GM20000 (cell line): ENCODE measurements at regions not wholly inside any gene's neighbourhood (a gene's known extent, or its start where the extent isn't known, plus 50 kb on each side); places are given as distances from the start of the nearest gene placed in this dataset.

Source experiments
- DNase-seq: peaks from one replicate; pipeline ENCODE4 v3.0.0; 2012; ENCODE audit warnings: low spot score
- CTCF ChIP-seq: IDR thresholded peaks from 2 replicates; pipeline ENCODE4 v1.5.1; 2012; ENCODE audit warnings: mild to moderate bottlenecking, control low read depth; ENCODE audit errors: extremely low read depth, missing control alignments

GRCh38 chr3:152205097-152205593 lies 63.6 kb upstream of the MBNL1 start:
- peak; percentile 46 for DNase-seq
- TF ChIP-seq CTCF = no peak

- TF ChIP-seq CTCF = no peak
- DNase-seq = no peak
Measured at GRCh38 chr3:152206243-152206760, 62.4 kb upstream of the MBNL1 start.

GRCh38 chr3:152208439-152208838 lies 60.3 kb upstream of the MBNL1 start:
- TF ChIP-seq CTCF = no peak

GRCh38 chr3:152209060-152209459 lies 59.7 kb upstream of the MBNL1 start:
- no peak for TF ChIP-seq CTCF

More at GRCh38 chr3:152208439-152208838, 60.3 kb upstream of the MBNL1 start:
- DNase-seq = no peak

GRCh38 chr3:152209776-152210175 lies 59.0 kb upstream of the MBNL1 start:
- TF ChIP-seq CTCF = no peak
- DNase-seq = no peak

More at GRCh38 chr3:152209060-152209459, 59.7 kb upstream of the MBNL1 start:
- no peak for DNase-seq

- no peak for TF ChIP-seq CTCF
- DNase-seq = no peak
Measured at GRCh38 chr3:152210697-152211096, 58.0 kb upstream of the MBNL1 start.

- no peak for TF ChIP-seq CTCF
- no peak for DNase-seq
Measured at GRCh38 chr3:152211655-152212054, 57.1 kb upstream of the MBNL1 start.
